ENCODE measurements at regions not wholly inside any gene's neighbourhood (a gene's known extent, or its start where the extent isn't known, plus 50 kb on each side); places are given as distances from the start of the nearest gene placed in this dataset.

DNA sequence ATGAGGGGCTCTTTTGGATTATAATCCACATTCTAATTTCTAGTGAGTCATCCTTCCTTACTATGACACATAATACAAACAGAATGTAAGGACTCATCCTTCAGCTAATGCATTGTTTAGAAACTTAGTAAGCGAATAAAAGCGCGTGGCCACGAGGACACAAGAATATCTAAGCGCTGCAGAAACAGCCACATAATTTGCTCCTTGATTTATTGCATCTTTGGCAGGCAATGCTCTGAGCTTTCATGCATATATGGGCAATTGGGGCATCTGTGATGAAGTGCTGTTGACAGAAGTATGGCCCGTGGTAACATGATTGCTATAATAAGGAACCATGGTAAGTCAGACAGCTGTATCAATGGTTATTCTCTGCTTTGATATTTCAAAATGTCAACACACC, 191.3 kb upstream of the ZNF385D start:
- TF ChIP-seq POLR2AphosphoS5 (IDR thresholded peaks at IDR 0.05; ENCODE audit: insufficient read depth, low read depth, low read length) (no peak), POLR2A (IDR thresholded peaks at IDR 0.05; ENCODE audit: low read depth, low read length) (no peak), EZH2 (IDR thresholded peaks at IDR 0.05; ENCODE audit: borderline replicate concordance, low read depth, low read length, severe bottlenecking) (no peak), JUN (IDR thresholded peaks at IDR 0.05; ENCODE audit: borderline replicate concordance, insufficient read depth, insufficient read length, low read depth) (peak; percentile 4)
- TF ChIP-seq, protein P1, sequence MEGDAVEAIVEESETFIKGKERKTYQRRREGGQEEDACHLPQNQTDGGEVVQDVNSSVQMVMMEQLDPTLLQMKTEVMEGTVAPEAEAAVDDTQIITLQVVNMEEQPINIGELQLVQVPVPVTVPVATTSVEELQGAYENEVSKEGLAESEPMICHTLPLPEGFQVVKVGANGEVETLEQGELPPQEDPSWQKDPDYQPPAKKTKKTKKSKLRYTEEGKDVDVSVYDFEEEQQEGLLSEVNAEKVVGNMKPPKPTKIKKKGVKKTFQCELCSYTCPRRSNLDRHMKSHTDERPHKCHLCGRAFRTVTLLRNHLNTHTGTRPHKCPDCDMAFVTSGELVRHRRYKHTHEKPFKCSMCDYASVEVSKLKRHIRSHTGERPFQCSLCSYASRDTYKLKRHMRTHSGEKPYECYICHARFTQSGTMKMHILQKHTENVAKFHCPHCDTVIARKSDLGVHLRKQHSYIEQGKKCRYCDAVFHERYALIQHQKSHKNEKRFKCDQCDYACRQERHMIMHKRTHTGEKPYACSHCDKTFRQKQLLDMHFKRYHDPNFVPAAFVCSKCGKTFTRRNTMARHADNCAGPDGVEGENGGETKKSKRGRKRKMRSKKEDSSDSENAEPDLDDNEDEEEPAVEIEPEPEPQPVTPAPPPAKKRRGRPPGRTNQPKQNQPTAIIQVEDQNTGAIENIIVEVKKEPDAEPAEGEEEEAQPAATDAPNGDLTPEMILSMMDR (IDR thresholded peaks at IDR 0.05; ENCODE audit: extremely low read depth in 1 of 2, insufficient read depth in 1 of 2, low read depth in 1 of 2, low read length in 2 of 2) = no peak
- TF ChIP-seq, protein P2, sequence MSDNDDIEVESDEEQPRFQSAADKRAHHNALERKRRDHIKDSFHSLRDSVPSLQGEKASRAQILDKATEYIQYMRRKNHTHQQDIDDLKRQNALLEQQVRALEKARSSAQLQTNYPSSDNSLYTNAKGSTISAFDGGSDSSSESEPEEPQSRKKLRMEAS (IDR thresholded peaks at IDR 0.05; ENCODE audit: insufficient read depth, insufficient read length) = no peak

Measured in endothelial cell of umbilical vein (primary cell).